GM12872 (cell line): ENCODE measurements at regions not wholly inside any gene's neighbourhood (a gene's known extent, or its start where the extent isn't known, plus 50 kb on each side); places are given as distances from the start of the nearest gene placed in this dataset.

Experiments used
- TF ChIP-seq, protein P1 (sequence below): IDR thresholded peaks from 3 replicates; pipeline ENCODE4 v1.5.1; 2011; ENCODE audit warnings: low read depth, mild to moderate bottlenecking, low read length, moderate library complexity; ENCODE audit not compliant: insufficient read depth

GRCh38 chr6:6738108-6738507, 149.6 kb downstream of the LY86 start:
- TF ChIP-seq, protein P1, sequence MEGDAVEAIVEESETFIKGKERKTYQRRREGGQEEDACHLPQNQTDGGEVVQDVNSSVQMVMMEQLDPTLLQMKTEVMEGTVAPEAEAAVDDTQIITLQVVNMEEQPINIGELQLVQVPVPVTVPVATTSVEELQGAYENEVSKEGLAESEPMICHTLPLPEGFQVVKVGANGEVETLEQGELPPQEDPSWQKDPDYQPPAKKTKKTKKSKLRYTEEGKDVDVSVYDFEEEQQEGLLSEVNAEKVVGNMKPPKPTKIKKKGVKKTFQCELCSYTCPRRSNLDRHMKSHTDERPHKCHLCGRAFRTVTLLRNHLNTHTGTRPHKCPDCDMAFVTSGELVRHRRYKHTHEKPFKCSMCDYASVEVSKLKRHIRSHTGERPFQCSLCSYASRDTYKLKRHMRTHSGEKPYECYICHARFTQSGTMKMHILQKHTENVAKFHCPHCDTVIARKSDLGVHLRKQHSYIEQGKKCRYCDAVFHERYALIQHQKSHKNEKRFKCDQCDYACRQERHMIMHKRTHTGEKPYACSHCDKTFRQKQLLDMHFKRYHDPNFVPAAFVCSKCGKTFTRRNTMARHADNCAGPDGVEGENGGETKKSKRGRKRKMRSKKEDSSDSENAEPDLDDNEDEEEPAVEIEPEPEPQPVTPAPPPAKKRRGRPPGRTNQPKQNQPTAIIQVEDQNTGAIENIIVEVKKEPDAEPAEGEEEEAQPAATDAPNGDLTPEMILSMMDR: no peak

- TF ChIP-seq, protein P1: no peak
Measured at GRCh38 chr6:6738922-6739716, 150.6 kb downstream of the LY86 start.

DNA sequence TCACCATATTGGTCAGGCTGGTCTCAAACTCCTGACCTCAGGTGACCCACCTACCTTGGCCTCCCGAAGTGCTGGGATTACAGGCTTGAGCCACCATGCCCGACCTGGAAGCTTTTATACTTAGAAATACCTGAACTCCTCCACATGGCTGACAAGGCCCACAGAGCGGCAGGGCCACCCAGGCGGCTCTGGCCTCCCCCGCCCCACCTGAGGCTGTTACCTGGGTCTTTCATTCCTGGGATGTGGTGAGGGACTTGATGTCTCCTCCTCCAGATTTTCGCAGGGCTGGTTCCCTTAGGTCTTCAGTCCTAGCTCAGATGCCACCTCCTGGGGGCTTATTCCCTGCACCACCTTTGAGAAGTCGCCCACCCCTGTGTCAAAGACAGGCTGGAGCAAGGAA, 152.1 kb downstream of the LY86 start:
- TF ChIP-seq, protein P1: no peak

GRCh38 chr6:6741264-6741663, 152.7 kb downstream of the LY86 start:
- TF ChIP-seq, protein P1: no peak

GRCh38 chr6:6742535-6742934, 154.0 kb downstream of the LY86 start:
- TF ChIP-seq, protein P1: no peak

DNA sequence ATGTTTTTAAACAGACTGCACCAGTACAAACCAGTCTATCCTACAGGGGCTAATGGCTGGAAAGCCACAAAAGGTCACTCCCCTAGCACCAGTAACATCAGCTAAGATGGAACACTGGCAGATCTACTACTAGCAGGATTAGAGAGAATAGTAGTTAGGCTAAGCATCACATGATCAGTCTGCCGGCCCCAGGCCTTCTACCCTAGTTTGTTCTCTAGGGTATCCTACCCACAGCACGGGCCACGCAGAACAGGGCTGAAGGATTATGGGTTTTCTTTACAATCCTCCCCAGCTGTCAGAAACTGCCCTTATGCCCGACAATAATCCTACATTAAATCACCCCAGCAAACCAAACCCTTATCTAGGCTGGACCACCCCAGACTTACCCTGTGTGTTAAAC, 156.0 kb downstream of the LY86 start:
- TF ChIP-seq, protein P1: no peak

- TF ChIP-seq, protein P1: no peak
Measured at GRCh38 chr6:6746333-6746969, 157.9 kb downstream of the LY86 start.
